HL-60 (cell line): ENCODE measurements at regions not wholly inside any gene's neighbourhood (a gene's known extent, or its start where the extent isn't known, plus 50 kb on each side); places are given as distances from the start of the nearest gene placed in this dataset.

Experiments used
- DNase-seq, 2 experiments: peaks; one replicate each; pipeline ENCODE4 v3.0.0-alpha.2; 2010 to 2020; ENCODE audit warnings: low read depth in 1 of 2, low spot score in 1 of 2
- H3K27ac ChIP-seq: fragments of 250-450 bp; sonication (Bioruptor Pico); replicated peaks from 2 replicates; pipeline ENCODE4 v1.5.1; 2020; ENCODE audit warnings: mild to moderate bottlenecking, moderate library complexity
- H3K27me3 ChIP-seq: fragments of 250-450 bp; sonication (Bioruptor Pico); 2 replicates; pipeline ENCODE4 v1.5.1; 2021; ENCODE audit warnings: mild to moderate bottlenecking, moderate library complexity; ENCODE audit not compliant: insufficient read depth, poor library complexity, severe bottlenecking
- H3K4me3 ChIP-seq: replicated peaks from 2 replicates; pipeline ENCODE4 v1.5.1; 2011; ENCODE audit warnings: mild to moderate bottlenecking, control low read depth, low read length; ENCODE audit not compliant: insufficient read depth
- CTCF ChIP-seq: IDR thresholded peaks from one replicate; pipeline ENCODE4 v1.5.1; 2011; ENCODE audit warnings: low read length, control low read depth, inconsistent platforms; ENCODE audit not compliant: insufficient read depth
- GABPA ChIP-seq: IDR thresholded peaks from 2 replicates; pipeline ENCODE4 v1.6.1; 2012; ENCODE audit warnings: low read depth
- POLR2AphosphoS5 ChIP-seq: IDR thresholded peaks from 2 replicates; pipeline ENCODE4 v1.6.1; 2012; ENCODE audit warnings: low read depth
- REST ChIP-seq: IDR thresholded peaks from 2 replicates; pipeline ENCODE4 v1.6.1; 2012; ENCODE audit warnings: low read depth; ENCODE audit not compliant: insufficient replicate concordance
- SPI1 ChIP-seq: IDR thresholded peaks from 2 replicates; pipeline ENCODE4 v1.6.1; 2012; ENCODE audit warnings: low read depth, mild to moderate bottlenecking, borderline replicate concordance

- Histone ChIP-seq H3K27me3 (no peaks in the 10 kb centered on the region), H3K4me3 (no peak overlapping the region), H3K27ac (no peak overlapping the region)
- TF ChIP-seq REST (no peak), GABPA (no peak), SPI1 (no peak), POLR2AphosphoS5 (no peak), CTCF (no peak)
- no peak for DNase-seq
Measured at GRCh38 chr7:101690061-101690460, 61.0 kb upstream of the MYL10 start.

GRCh38 chr7:101691822-101692384 lies 62.8 kb upstream of the MYL10 start:
- DNase-seq: peak in 1 of 2 experiments; percentile 23
- Histone ChIP-seq H3K27ac (no peak overlapping the region), H3K27me3 (no peaks in the 10 kb centered on the region), H3K4me3 (no peak overlapping the region)
- TF ChIP-seq GABPA (no peak), REST (no peak), SPI1 (no peak), POLR2AphosphoS5 (no peak), CTCF (no peak)

GRCh38 chr7:101693498-101694091 lies 64.5 kb upstream of the MYL10 start:
- TF ChIP-seq REST: no peak
- TF ChIP-seq SPI1: no peak
- TF ChIP-seq POLR2AphosphoS5: no peak
- TF ChIP-seq CTCF: no peak
- no peak for TF ChIP-seq GABPA
- H3K27ac ChIP-seq: no peak overlapping the region
- no peak overlapping the region for H3K4me3 ChIP-seq
- no peak for DNase-seq
- no peaks in the 10 kb centered on the region for H3K27me3 ChIP-seq
